ENCODE measurements at regions not wholly inside any gene's neighbourhood (a gene's known extent, or its start where the extent isn't known, plus 50 kb on each side); places are given as distances from the start of the nearest gene placed in this dataset.

GRCh38 chr5:82851471-82851870, 225.7 kb downstream of the TMEM167A start:
- 0 out of 2 replicates have a peak, but pooled peaks cover 2% of the 10 kb centered on the region for H3K27me3 ChIP-seq (ENCODE audit: insufficient read depth, low read length)
- no peaks in the 10 kb centered on the region for H3K79me2 ChIP-seq (ENCODE audit: control insufficient read depth, insufficient read depth, low read length, unreplicated experiment)
- no peaks in the 10 kb centered on the region for H3K4me1 ChIP-seq (ENCODE audit: control insufficient read depth, insufficient read depth, low read length, unreplicated experiment)
- H2AFZ ChIP-seq (ENCODE audit: low read length, unreplicated experiment), result no peak overlapping the region
- H3K36me3 ChIP-seq (ENCODE audit: insufficient read depth, low read length), result no peaks in the 10 kb centered on the region
- no peak overlapping the region for H3K27ac ChIP-seq (ENCODE audit: low read depth, low read length)
- no peak overlapping the region for H3K4me3 ChIP-seq (ENCODE audit: low read depth, low read length)

GRCh38 chr5:82850393-82850792, 226.8 kb downstream of the TMEM167A start:
- no peaks in the 10 kb centered on the region for H3K4me1 ChIP-seq (ENCODE audit: control insufficient read depth, insufficient read depth, low read length, unreplicated experiment)
- 0 out of 2 replicates have a peak, but pooled peaks cover 2% of the 10 kb centered on the region for H3K27me3 ChIP-seq (ENCODE audit: insufficient read depth, low read length)
- no peaks in the 10 kb centered on the region for H3K79me2 ChIP-seq (ENCODE audit: control insufficient read depth, insufficient read depth, low read length, unreplicated experiment)
- no peak overlapping the region for H3K4me3 ChIP-seq (ENCODE audit: low read depth, low read length)
- no peak overlapping the region for H3K27ac ChIP-seq (ENCODE audit: low read depth, low read length)
- H3K36me3 ChIP-seq (ENCODE audit: insufficient read depth, low read length), result no peaks in the 10 kb centered on the region
- H2AFZ ChIP-seq (ENCODE audit: low read length, unreplicated experiment), result no peak overlapping the region

GRCh38 chr5:82849885-82850284, 227.3 kb downstream of the TMEM167A start:
- no peak overlapping the region for H2AFZ ChIP-seq (ENCODE audit: low read length, unreplicated experiment)
- no peaks in the 10 kb centered on the region for H3K79me2 ChIP-seq (ENCODE audit: control insufficient read depth, insufficient read depth, low read length, unreplicated experiment)
- no peak overlapping the region for H3K27ac ChIP-seq (ENCODE audit: low read depth, low read length)
- H3K27me3 ChIP-seq (ENCODE audit: insufficient read depth, low read length), result 0 out of 2 replicates have a peak, but pooled peaks cover 2% of the 10 kb centered on the region
- H3K4me3 ChIP-seq (ENCODE audit: low read depth, low read length), result no peak overlapping the region
- H3K4me1 ChIP-seq (ENCODE audit: control insufficient read depth, insufficient read depth, low read length, unreplicated experiment), result no peaks in the 10 kb centered on the region
- H3K36me3 ChIP-seq (ENCODE audit: insufficient read depth, low read length), result no peaks in the 10 kb centered on the region

- H3K79me2 ChIP-seq (ENCODE audit: control insufficient read depth, insufficient read depth, low read length, unreplicated experiment), result no peaks in the 10 kb centered on the region
- 0 out of 2 replicates have a peak, but pooled peaks cover 2% of the 10 kb centered on the region for H3K27me3 ChIP-seq (ENCODE audit: insufficient read depth, low read length)
- no peak overlapping the region for H3K27ac ChIP-seq (ENCODE audit: low read depth, low read length)
- no peak overlapping the region for H2AFZ ChIP-seq (ENCODE audit: low read length, unreplicated experiment)
- H3K36me3 ChIP-seq (ENCODE audit: insufficient read depth, low read length), result no peaks in the 10 kb centered on the region
- H3K4me3 ChIP-seq (ENCODE audit: low read depth, low read length), result no peak overlapping the region
- H3K4me1 ChIP-seq (ENCODE audit: control insufficient read depth, insufficient read depth, low read length, unreplicated experiment), result no peaks in the 10 kb centered on the region
These were observed 229.6 kb downstream of the TMEM167A start for GRCh38 chr5:82847562-82847961.

GRCh38 chr5:82839881-82840280, 237.3 kb downstream of the TMEM167A start:
- no peaks in the 10 kb centered on the region for H3K79me2 ChIP-seq (ENCODE audit: control insufficient read depth, insufficient read depth, low read length, unreplicated experiment)
- H3K36me3 ChIP-seq (ENCODE audit: insufficient read depth, low read length), result no peaks in the 10 kb centered on the region
- no peak overlapping the region for H3K4me3 ChIP-seq (ENCODE audit: low read depth, low read length)
- no peak overlapping the region for H3K27ac ChIP-seq (ENCODE audit: low read depth, low read length)
- no peak overlapping the region for H2AFZ ChIP-seq (ENCODE audit: low read length, unreplicated experiment)
- H3K4me1 ChIP-seq (ENCODE audit: control insufficient read depth, insufficient read depth, low read length, unreplicated experiment), result no peaks in the 10 kb centered on the region
- no peaks in the 10 kb centered on the region; the same call in 1 of the 2 replicates for H3K27me3 ChIP-seq (ENCODE audit: insufficient read depth, low read length)

- no peak overlapping the region for H3K4me3 ChIP-seq (ENCODE audit: low read depth, low read length)
- H3K79me2 ChIP-seq (ENCODE audit: control insufficient read depth, insufficient read depth, low read length, unreplicated experiment), result no peaks in the 10 kb centered on the region
- no peaks in the 10 kb centered on the region; the same call in 1 of the 2 replicates for H3K27me3 ChIP-seq (ENCODE audit: insufficient read depth, low read length)
- no peaks in the 10 kb centered on the region for H3K4me1 ChIP-seq (ENCODE audit: control insufficient read depth, insufficient read depth, low read length, unreplicated experiment)
- H2AFZ ChIP-seq (ENCODE audit: low read length, unreplicated experiment), result no peak overlapping the region
- H3K27ac ChIP-seq (ENCODE audit: low read depth, low read length), result no peak overlapping the region
- no peaks in the 10 kb centered on the region for H3K36me3 ChIP-seq (ENCODE audit: insufficient read depth, low read length)
These were observed 241.7 kb downstream of the TMEM167A start for GRCh38 chr5:82835488-82835887.

GRCh38 chr5:82834151-82834550, 243.0 kb downstream of the TMEM167A start:
- Histone ChIP-seq H3K79me2 (ENCODE audit: control insufficient read depth, insufficient read depth, low read length, unreplicated experiment) (no peaks in the 10 kb centered on the region), H2AFZ (ENCODE audit: low read length, unreplicated experiment) (no peak overlapping the region), H3K36me3 (ENCODE audit: insufficient read depth, low read length) (no peaks in the 10 kb centered on the region), H3K27ac (ENCODE audit: low read depth, low read length) (no peak overlapping the region), H3K4me3 (ENCODE audit: low read depth, low read length) (no peak overlapping the region), H3K27me3 (ENCODE audit: insufficient read depth, low read length) (no peaks in the 10 kb centered on the region; the same call in 1 of the 2 replicates), H3K4me1 (ENCODE audit: control insufficient read depth, insufficient read depth, low read length, unreplicated experiment) (no peaks in the 10 kb centered on the region)

- Histone ChIP-seq H2AFZ (ENCODE audit: low read length, unreplicated experiment) (no peak overlapping the region), H3K4me3 (ENCODE audit: low read depth, low read length) (no peak overlapping the region), H3K27me3 (ENCODE audit: insufficient read depth, low read length) (no peaks in the 10 kb centered on the region; the same call in 1 of the 2 replicates), H3K4me1 (ENCODE audit: control insufficient read depth, insufficient read depth, low read length, unreplicated experiment) (no peaks in the 10 kb centered on the region), H3K36me3 (ENCODE audit: insufficient read depth, low read length) (no peaks in the 10 kb centered on the region), H3K79me2 (ENCODE audit: control insufficient read depth, insufficient read depth, low read length, unreplicated experiment) (no peaks in the 10 kb centered on the region), H3K27ac (ENCODE audit: low read depth, low read length) (no peak overlapping the region)
These were observed 243.9 kb downstream of the TMEM167A start for GRCh38 chr5:82833277-82833676.

GRCh38 chr5:82832445-82832844, 244.7 kb downstream of the TMEM167A start:
- no peak overlapping the region for H2AFZ ChIP-seq (ENCODE audit: low read length, unreplicated experiment)

GRCh38 chr5:82828211-82828610, 249.0 kb downstream of the TMEM167A start:
- no peak overlapping the region for H3K27ac ChIP-seq (ENCODE audit: low read depth, low read length)
- H3K4me1 ChIP-seq (ENCODE audit: control insufficient read depth, insufficient read depth, low read length, unreplicated experiment), result no peaks in the 10 kb centered on the region
- no peak overlapping the region for H2AFZ ChIP-seq (ENCODE audit: low read length, unreplicated experiment)

More at GRCh38 chr5:82832445-82832844, 244.7 kb downstream of the TMEM167A start:
- no peak overlapping the region for H3K27ac ChIP-seq (ENCODE audit: low read depth, low read length)
- no peak overlapping the region for H3K4me3 ChIP-seq (ENCODE audit: low read depth, low read length)
- H3K36me3 ChIP-seq (ENCODE audit: insufficient read depth, low read length), result no peaks in the 10 kb centered on the region
- H3K79me2 ChIP-seq (ENCODE audit: control insufficient read depth, insufficient read depth, low read length, unreplicated experiment), result no peaks in the 10 kb centered on the region
- no peaks in the 10 kb centered on the region for H3K4me1 ChIP-seq (ENCODE audit: control insufficient read depth, insufficient read depth, low read length, unreplicated experiment)
- H3K27me3 ChIP-seq (ENCODE audit: insufficient read depth, low read length), result no peaks in the 10 kb centered on the region; the same call in 1 of the 2 replicates

GRCh38 chr5:82827651-82828050, 249.5 kb downstream of the TMEM167A start:
- H3K4me3 ChIP-seq (ENCODE audit: low read depth, low read length), result no peak overlapping the region
- H3K4me1 ChIP-seq (ENCODE audit: control insufficient read depth, insufficient read depth, low read length, unreplicated experiment), result no peaks in the 10 kb centered on the region
- H3K36me3 ChIP-seq (ENCODE audit: insufficient read depth, low read length), result no peaks in the 10 kb centered on the region
- no peaks in the 10 kb centered on the region for H3K27me3 ChIP-seq (ENCODE audit: insufficient read depth, low read length)
- H2AFZ ChIP-seq (ENCODE audit: low read length, unreplicated experiment), result no peak overlapping the region
- no peaks in the 10 kb centered on the region for H3K79me2 ChIP-seq (ENCODE audit: control insufficient read depth, insufficient read depth, low read length, unreplicated experiment)
- H3K27ac ChIP-seq (ENCODE audit: low read depth, low read length), result no peak overlapping the region

More at GRCh38 chr5:82828211-82828610, 249.0 kb downstream of the TMEM167A start:
- H3K27me3 ChIP-seq (ENCODE audit: insufficient read depth, low read length), result no peaks in the 10 kb centered on the region
- no peaks in the 10 kb centered on the region for H3K36me3 ChIP-seq (ENCODE audit: insufficient read depth, low read length)
- no peaks in the 10 kb centered on the region for H3K79me2 ChIP-seq (ENCODE audit: control insufficient read depth, insufficient read depth, low read length, unreplicated experiment)
- no peak overlapping the region for H3K4me3 ChIP-seq (ENCODE audit: low read depth, low read length)

Data from ACC112 (cell line).